Neural cell (in vitro differentiated cells): ENCODE measurements at regions not wholly inside any gene's neighbourhood (a gene's known extent, or its start where the extent isn't known, plus 50 kb on each side); places are given as distances from the start of the nearest gene placed in this dataset.

ENCODE experiments used
- CTCF ChIP-seq: fragments of 450-650 bp; IDR thresholded peaks from 2 replicates; pipeline ENCODE4 v1.5.1; 2014; ENCODE audit warnings: antibody characterized with exemption, mild to moderate bottlenecking, moderate library complexity; ENCODE audit not compliant: poor library complexity, severe bottlenecking
- EP300 ChIP-seq: fragments of 450-650 bp; conservative IDR thresholded peaks from 2 replicates; pipeline ENCODE4 v1.6.1; 2014; ENCODE audit warnings: antibody characterized with exemption, mild to moderate bottlenecking, moderate library complexity; ENCODE audit not compliant: poor library complexity, severe bottlenecking
- POLR2AphosphoS5 ChIP-seq: IDR thresholded peaks from 2 replicates; pipeline ENCODE4 v1.6.1; 2012
- TAF1 ChIP-seq: IDR thresholded peaks from 2 replicates; pipeline ENCODE4 v1.6.1; 2012; ENCODE audit warnings: low read depth

DNA sequence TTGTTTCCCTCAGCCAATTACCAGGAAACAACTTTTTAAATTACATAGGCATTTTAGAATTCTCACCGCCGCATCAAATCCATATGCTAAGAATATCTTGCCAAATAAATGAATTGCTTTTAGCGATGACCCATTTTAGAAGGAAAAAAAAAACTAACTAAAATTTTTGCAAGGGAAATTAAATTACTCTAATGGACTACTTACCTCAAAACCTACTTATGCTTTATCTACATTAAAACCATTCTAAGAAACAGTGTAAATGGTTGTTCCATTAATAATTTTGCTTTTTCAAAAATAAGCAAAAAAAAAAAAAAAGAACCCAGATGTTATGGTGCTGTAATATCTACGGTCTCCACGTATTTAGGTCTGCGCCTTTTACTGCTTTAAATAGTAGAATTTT is 73.5 kb upstream of the CCDC150 start:
- no peak for TF ChIP-seq CTCF
- TF ChIP-seq TAF1 = no peak
- TF ChIP-seq EP300 = no peak
- no peak for TF ChIP-seq POLR2AphosphoS5
